ENCODE measurements at regions not wholly inside any gene's neighbourhood (a gene's known extent, or its start where the extent isn't known, plus 50 kb on each side); places are given as distances from the start of the nearest gene placed in this dataset.
A peak's percentile ranks its signal among the peaks of the same experiment; 100 is the strongest.

GRCh38 chr10:63021225-63021624 is 111.9 kb upstream of the NRBF2 start:
- Mint-ChIP-seq H3K4me1 (no peaks in the 10 kb centered on the region), H3K9me3 (no peaks in the 10 kb centered on the region), H3K27me3 (peaks cover 4% of the 10 kb centered on the region), H3K4me3 (no peak overlapping the region), H3K27ac (no peak overlapping the region), H3K36me3 (no peaks in the 10 kb centered on the region)

- H3K36me3 Mint-ChIP-seq, result no peaks in the 10 kb centered on the region
- H3K27ac Mint-ChIP-seq, result no peak overlapping the region
- no peaks in the 10 kb centered on the region for H3K4me1 Mint-ChIP-seq
- peaks cover 5% of the 10 kb centered on the region for H3K27me3 Mint-ChIP-seq
- H3K4me3 Mint-ChIP-seq, result no peak overlapping the region
- H3K9me3 Mint-ChIP-seq, result no peaks in the 10 kb centered on the region
Measured at GRCh38 chr10:63013755-63014154, 119.4 kb upstream of the NRBF2 start.

GRCh38 chr10:63012623-63013022 is 120.5 kb upstream of the NRBF2 start:
- Mint-ChIP-seq H3K36me3 (no peaks in the 10 kb centered on the region), H3K9me3 (no peaks in the 10 kb centered on the region), H3K4me3 (no peak overlapping the region), H3K4me1 (no peaks in the 10 kb centered on the region), H3K27ac (no peak overlapping the region), H3K27me3 (peaks cover 5% of the 10 kb centered on the region)

- no peaks in the 10 kb centered on the region for H3K9me3 Mint-ChIP-seq
- no peak overlapping the region for H3K27ac Mint-ChIP-seq
- H3K27me3 Mint-ChIP-seq, result peaks cover 7% of the 10 kb centered on the region
- H3K4me1 Mint-ChIP-seq, result no peaks in the 10 kb centered on the region
- no peaks in the 10 kb centered on the region for H3K36me3 Mint-ChIP-seq
- H3K4me3 Mint-ChIP-seq, result no peak overlapping the region
Measured at GRCh38 chr10:63010203-63010602, 122.9 kb upstream of the NRBF2 start.

GRCh38 chr10:63008491-63008890 is 124.6 kb upstream of the NRBF2 start:
- Mint-ChIP-seq H3K4me1 (no peaks in the 10 kb centered on the region), H3K4me3 (no peak overlapping the region), H3K27ac (no peak overlapping the region), H3K36me3 (no peaks in the 10 kb centered on the region), H3K27me3 (peaks cover 8% of the 10 kb centered on the region), H3K9me3 (no peaks in the 10 kb centered on the region)

- Mint-ChIP-seq H3K27me3 (peaks cover 8% of the 10 kb centered on the region), H3K27ac (no peak overlapping the region), H3K4me3 (no peak overlapping the region), H3K36me3 (no peaks in the 10 kb centered on the region), H3K9me3 (no peaks in the 10 kb centered on the region), H3K4me1 (no peaks in the 10 kb centered on the region)
Measured at GRCh38 chr10:63007112-63007511, 126.0 kb upstream of the NRBF2 start.

- Mint-ChIP-seq H3K27ac (no peak overlapping the region), H3K4me1 (no peaks in the 10 kb centered on the region), H3K27me3 (peaks cover 9% of the 10 kb centered on the region), H3K9me3 (no peaks in the 10 kb centered on the region), H3K36me3 (no peaks in the 10 kb centered on the region), H3K4me3 (no peak overlapping the region)
Measured at GRCh38 chr10:63005246-63005645, 127.9 kb upstream of the NRBF2 start.

GRCh38 chr10:63003816-63004453 is 129.2 kb upstream of the NRBF2 start:
- no peak overlapping the region for H3K4me3 Mint-ChIP-seq

GRCh38 chr10:62996925-62997324 is 136.2 kb upstream of the NRBF2 start:
- peaks cover 5% of the 10 kb centered on the region for H3K27me3 Mint-ChIP-seq
- no peaks in the 10 kb centered on the region for H3K9me3 Mint-ChIP-seq
- H3K27ac Mint-ChIP-seq, result no peak overlapping the region

More at GRCh38 chr10:63003816-63004453, 129.2 kb upstream of the NRBF2 start:
- Mint-ChIP-seq H3K4me1 (no peaks in the 10 kb centered on the region), H3K27me3 (peaks cover 9% of the 10 kb centered on the region), H3K27ac (no peak overlapping the region), H3K9me3 (no peaks in the 10 kb centered on the region), H3K36me3 (no peaks in the 10 kb centered on the region)

GRCh38 chr10:62996516-62996915 is 136.6 kb upstream of the NRBF2 start:
- Mint-ChIP-seq H3K27ac (no peak overlapping the region), H3K4me1 (peaks cover 26% of the 10 kb centered on the region), H3K9me3 (no peaks in the 10 kb centered on the region), H3K27me3 (peaks cover 5% of the 10 kb centered on the region), H3K36me3 (no peaks in the 10 kb centered on the region), H3K4me3 (no peak overlapping the region)

More at GRCh38 chr10:62996925-62997324, 136.2 kb upstream of the NRBF2 start:
- Mint-ChIP-seq H3K4me3 (no peak overlapping the region), H3K36me3 (no peaks in the 10 kb centered on the region), H3K4me1 (peaks cover 22% of the 10 kb centered on the region)

- no peaks in the 10 kb centered on the region for H3K36me3 Mint-ChIP-seq
- H3K4me1 Mint-ChIP-seq, result peaks cover 26% of the 10 kb centered on the region
- no peak overlapping the region for H3K4me3 Mint-ChIP-seq
- peaks cover 4% of the 10 kb centered on the region for H3K27me3 Mint-ChIP-seq
- no peaks in the 10 kb centered on the region for H3K9me3 Mint-ChIP-seq
- H3K27ac Mint-ChIP-seq, result no peak overlapping the region
Measured at GRCh38 chr10:62993121-62993520, 140.0 kb upstream of the NRBF2 start.

- Mint-ChIP-seq H3K4me1 (peaks cover 26% of the 10 kb centered on the region), H3K4me3 (no peak overlapping the region)
Measured at GRCh38 chr10:62992145-62992721, 140.9 kb upstream of the NRBF2 start.

GRCh38 chr10:62990126-62990525 is 143.0 kb upstream of the NRBF2 start:
- H3K4me3 Mint-ChIP-seq, result no peak overlapping the region
- H3K4me1 Mint-ChIP-seq, result peaks cover 11% of the 10 kb centered on the region
- no peaks in the 10 kb centered on the region for H3K9me3 Mint-ChIP-seq
- H3K36me3 Mint-ChIP-seq, result no peaks in the 10 kb centered on the region
- H3K27me3 Mint-ChIP-seq, result peaks cover 2% of the 10 kb centered on the region
- H3K27ac Mint-ChIP-seq, result no peak overlapping the region

More at GRCh38 chr10:62992145-62992721, 140.9 kb upstream of the NRBF2 start:
- H3K36me3 Mint-ChIP-seq, result no peaks in the 10 kb centered on the region
- H3K27ac Mint-ChIP-seq, result peak overlapping the region; percentile 32
- peaks cover 2% of the 10 kb centered on the region for H3K27me3 Mint-ChIP-seq
- no peaks in the 10 kb centered on the region for H3K9me3 Mint-ChIP-seq

GRCh38 chr10:62985807-62986600 is 147.1 kb upstream of the NRBF2 start:
- Mint-ChIP-seq H3K27me3 (peaks cover 2% of the 10 kb centered on the region), H3K9me3 (no peaks in the 10 kb centered on the region), H3K4me1 (peaks cover 12% of the 10 kb centered on the region), H3K36me3 (no peaks in the 10 kb centered on the region), H3K27ac (no peak overlapping the region), H3K4me3 (no peak overlapping the region)

- Mint-ChIP-seq H3K27me3 (no peaks in the 10 kb centered on the region), H3K9me3 (peaks cover under 1% of the 10 kb centered on the region), H3K4me1 (peaks cover 23% of the 10 kb centered on the region), H3K36me3 (no peaks in the 10 kb centered on the region), H3K27ac (no peak overlapping the region), H3K4me3 (no peak overlapping the region)
Measured at GRCh38 chr10:62981096-62981495, 152.0 kb upstream of the NRBF2 start.

GRCh38 chr10:62980687-62981086 is 152.4 kb upstream of the NRBF2 start:
- Mint-ChIP-seq H3K27ac (peak overlapping the region; percentile 86), H3K4me1 (peaks cover 23% of the 10 kb centered on the region), H3K9me3 (peaks cover 5% of the 10 kb centered on the region), H3K4me3 (peak overlapping the region; percentile 19), H3K36me3 (no peaks in the 10 kb centered on the region), H3K27me3 (no peaks in the 10 kb centered on the region)
